K562 (cell line): ENCODE measurements at regions not wholly inside any gene's neighbourhood (a gene's known extent, or its start where the extent isn't known, plus 50 kb on each side); places are given as distances from the start of the nearest gene placed in this dataset.

Experiments used
- CHD2 ChIP-seq: IDR thresholded peaks from 2 replicates; pipeline ENCODE4 v1.6.1; 2011; ENCODE audit warnings: low read depth, low read length
- HNRNPK ChIP-seq: fragments of 200-400 bp; formaldehyde crosslinking; IDR thresholded peaks from one replicate; pipeline ENCODE4 v1.6.1; 2018; ENCODE audit warnings: mild to moderate bottlenecking, low read depth, low read length; ENCODE audit not compliant: poor library complexity, severe bottlenecking
- KAT8 ChIP-seq: fragments of 450-650 bp; IDR thresholded peaks from 2 replicates; pipeline ENCODE4 v1.6.1; 2016; ENCODE audit warnings: low read depth, mild to moderate bottlenecking
- KDM4B ChIP-seq, 2 experiments: fragments of 450-650 bp in 1 of 2; sonication (generic) in 1 of 2; IDR thresholded peaks; 2 replicates each; pipeline ENCODE4 v1.6.1; 2016 to 2017; ENCODE audit warnings: borderline replicate concordance in 2 of 2, antibody characterized with exemption in 1 of 2, low read depth in 1 of 2, mild to moderate bottlenecking in 1 of 2
- NBN ChIP-seq: fragments of 450-650 bp; IDR thresholded peaks from 2 replicates; pipeline ENCODE4 v1.6.1; 2016; ENCODE audit warnings: low read depth, mild to moderate bottlenecking
- NEUROD1 ChIP-seq: fragments of 150-350 bp; IDR thresholded peaks from 2 replicates; pipeline ENCODE4 v1.6.1; 2014; ENCODE audit warnings: borderline replicate concordance, low read length, low read depth; ENCODE audit not compliant: partially characterized antibody
- RAD21 ChIP-seq, 2 experiments: fragments of 250-450 bp in 1 of 2; fragments of 450-650 bp in 1 of 2; sonication (Bioruptor Pico) in 1 of 2; formaldehyde crosslinking in 1 of 2; IDR thresholded peaks in 1 of 2; conservative IDR thresholded peaks in 1 of 2; 2 replicates each; pipeline versions ENCODE4 v1.4.0 to v1.8.0; 2020 to 2022; ENCODE audit warnings: mild to moderate bottlenecking in 2 of 2, moderate library complexity in 1 of 2
- ZNF57 ChIP-seq: fragments of 450-650 bp; formaldehyde crosslinking; IDR thresholded peaks from 2 replicates; pipeline ENCODE4 v1.4.0; 2020; ENCODE audit warnings: mild to moderate bottlenecking, moderate library complexity
- ZNF740 ChIP-seq, 3 experiments: fragments of 200-800 bp in 1 of 3; sonication (Bioruptor generic) in 1 of 3; sonication (generic) in 1 of 3; formaldehyde crosslinking in 1 of 3; IDR thresholded peaks; 2 replicates each; pipeline versions ENCODE4 v1.6.1 to v1.8.0; 2016 to 2022; ENCODE audit warnings: mild to moderate bottlenecking in 2 of 3, missing compliant biosample characterization in 2 of 3, missing genetic modification characterization in 2 of 3, missing genetic modification reagents in 1 of 3
- ZNF79 ChIP-seq: fragments of 250-450 bp; sonication (Bioruptor Pico); IDR thresholded peaks from 2 replicates; pipeline ENCODE4 v1.4.0; 2020; ENCODE audit warnings: low read depth, mild to moderate bottlenecking, moderate library complexity
- TF ChIP-seq, protein P1 (sequence below), 2 experiments: fragments of 450-650 bp; formaldehyde crosslinking in 1 of 2; IDR thresholded peaks; 2 replicates each; pipeline versions ENCODE4 v1.4.0 to v1.6.1; 2014 to 2020; ENCODE audit warnings: mild to moderate bottlenecking in 2 of 2, borderline replicate concordance in 1 of 2, low read depth in 1 of 2
- TF ChIP-seq, protein P2 (sequence below): fragments of 250-450 bp; sonication (Bioruptor Pico); IDR thresholded peaks from 2 replicates; pipeline ENCODE4 v1.8.0; 2022; ENCODE audit warnings: inconsistent platforms
- TF ChIP-seq, protein P3 (sequence below), 3 experiments: IDR thresholded peaks in 2 of 3; conservative IDR thresholded peaks in 1 of 3; 2 replicates each; pipeline ENCODE4 v1.5.1; 2011 to 2012; ENCODE audit warnings: low read length in 3 of 3, mild to moderate bottlenecking in 3 of 3, control low read depth in 2 of 3, improper control_type of control experiment in 1 of 3, inconsistent platforms in 1 of 3, low read depth in 1 of 3, mixed read lengths in 1 of 3, moderate library complexity in 1 of 3; ENCODE audit not compliant: insufficient read depth in 2 of 3

- TF ChIP-seq KAT8 (no peak), NEUROD1 (no peak), NBN (no peak), CHD2 (no peak), ZNF740 (CRISPR knock-in tag; IDR thresholded peaks at IDR 0.05) (no peak), ZNF740 (tag; IDR thresholded peaks at IDR 0.05) (no peak), HNRNPK (no peak), RAD21 (CRISPR knock-in tag; conservative IDR thresholded peaks at IDR 0.05 in 1 of 2, IDR thresholded peaks at IDR 0.05 in 1 of 2) (peak; percentile 77 to 83), ZNF79 (no peak), KDM4B (IDR thresholded peaks at IDR 0.05; ENCODE audit: borderline replicate concordance in 2 of 2, low read depth in 1 of 2) (no peak), ZNF57 (no peak)
- TF ChIP-seq, protein P1, sequence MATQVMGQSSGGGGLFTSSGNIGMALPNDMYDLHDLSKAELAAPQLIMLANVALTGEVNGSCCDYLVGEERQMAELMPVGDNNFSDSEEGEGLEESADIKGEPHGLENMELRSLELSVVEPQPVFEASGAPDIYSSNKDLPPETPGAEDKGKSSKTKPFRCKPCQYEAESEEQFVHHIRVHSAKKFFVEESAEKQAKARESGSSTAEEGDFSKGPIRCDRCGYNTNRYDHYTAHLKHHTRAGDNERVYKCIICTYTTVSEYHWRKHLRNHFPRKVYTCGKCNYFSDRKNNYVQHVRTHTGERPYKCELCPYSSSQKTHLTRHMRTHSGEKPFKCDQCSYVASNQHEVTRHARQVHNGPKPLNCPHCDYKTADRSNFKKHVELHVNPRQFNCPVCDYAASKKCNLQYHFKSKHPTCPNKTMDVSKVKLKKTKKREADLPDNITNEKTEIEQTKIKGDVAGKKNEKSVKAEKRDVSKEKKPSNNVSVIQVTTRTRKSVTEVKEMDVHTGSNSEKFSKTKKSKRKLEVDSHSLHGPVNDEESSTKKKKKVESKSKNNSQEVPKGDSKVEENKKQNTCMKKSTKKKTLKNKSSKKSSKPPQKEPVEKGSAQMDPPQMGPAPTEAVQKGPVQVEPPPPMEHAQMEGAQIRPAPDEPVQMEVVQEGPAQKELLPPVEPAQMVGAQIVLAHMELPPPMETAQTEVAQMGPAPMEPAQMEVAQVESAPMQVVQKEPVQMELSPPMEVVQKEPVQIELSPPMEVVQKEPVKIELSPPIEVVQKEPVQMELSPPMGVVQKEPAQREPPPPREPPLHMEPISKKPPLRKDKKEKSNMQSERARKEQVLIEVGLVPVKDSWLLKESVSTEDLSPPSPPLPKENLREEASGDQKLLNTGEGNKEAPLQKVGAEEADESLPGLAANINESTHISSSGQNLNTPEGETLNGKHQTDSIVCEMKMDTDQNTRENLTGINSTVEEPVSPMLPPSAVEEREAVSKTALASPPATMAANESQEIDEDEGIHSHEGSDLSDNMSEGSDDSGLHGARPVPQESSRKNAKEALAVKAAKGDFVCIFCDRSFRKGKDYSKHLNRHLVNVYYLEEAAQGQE (IDR thresholded peaks at IDR 0.05; ENCODE audit: borderline replicate concordance) = peak; percentile 63
- TF ChIP-seq, protein P1 (CRISPR knock-in tag; IDR thresholded peaks at IDR 0.05; ENCODE audit: low read depth) = no peak
- TF ChIP-seq, protein P2, sequence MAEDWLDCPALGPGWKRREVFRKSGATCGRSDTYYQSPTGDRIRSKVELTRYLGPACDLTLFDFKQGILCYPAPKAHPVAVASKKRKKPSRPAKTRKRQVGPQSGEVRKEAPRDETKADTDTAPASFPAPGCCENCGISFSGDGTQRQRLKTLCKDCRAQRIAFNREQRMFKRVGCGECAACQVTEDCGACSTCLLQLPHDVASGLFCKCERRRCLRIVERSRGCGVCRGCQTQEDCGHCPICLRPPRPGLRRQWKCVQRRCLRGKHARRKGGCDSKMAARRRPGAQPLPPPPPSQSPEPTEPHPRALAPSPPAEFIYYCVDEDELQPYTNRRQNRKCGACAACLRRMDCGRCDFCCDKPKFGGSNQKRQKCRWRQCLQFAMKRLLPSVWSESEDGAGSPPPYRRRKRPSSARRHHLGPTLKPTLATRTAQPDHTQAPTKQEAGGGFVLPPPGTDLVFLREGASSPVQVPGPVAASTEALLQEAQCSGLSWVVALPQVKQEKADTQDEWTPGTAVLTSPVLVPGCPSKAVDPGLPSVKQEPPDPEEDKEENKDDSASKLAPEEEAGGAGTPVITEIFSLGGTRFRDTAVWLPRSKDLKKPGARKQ (CRISPR knock-in tag) = no peak
- TF ChIP-seq, protein P3, sequence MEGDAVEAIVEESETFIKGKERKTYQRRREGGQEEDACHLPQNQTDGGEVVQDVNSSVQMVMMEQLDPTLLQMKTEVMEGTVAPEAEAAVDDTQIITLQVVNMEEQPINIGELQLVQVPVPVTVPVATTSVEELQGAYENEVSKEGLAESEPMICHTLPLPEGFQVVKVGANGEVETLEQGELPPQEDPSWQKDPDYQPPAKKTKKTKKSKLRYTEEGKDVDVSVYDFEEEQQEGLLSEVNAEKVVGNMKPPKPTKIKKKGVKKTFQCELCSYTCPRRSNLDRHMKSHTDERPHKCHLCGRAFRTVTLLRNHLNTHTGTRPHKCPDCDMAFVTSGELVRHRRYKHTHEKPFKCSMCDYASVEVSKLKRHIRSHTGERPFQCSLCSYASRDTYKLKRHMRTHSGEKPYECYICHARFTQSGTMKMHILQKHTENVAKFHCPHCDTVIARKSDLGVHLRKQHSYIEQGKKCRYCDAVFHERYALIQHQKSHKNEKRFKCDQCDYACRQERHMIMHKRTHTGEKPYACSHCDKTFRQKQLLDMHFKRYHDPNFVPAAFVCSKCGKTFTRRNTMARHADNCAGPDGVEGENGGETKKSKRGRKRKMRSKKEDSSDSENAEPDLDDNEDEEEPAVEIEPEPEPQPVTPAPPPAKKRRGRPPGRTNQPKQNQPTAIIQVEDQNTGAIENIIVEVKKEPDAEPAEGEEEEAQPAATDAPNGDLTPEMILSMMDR (IDR thresholded peaks at IDR 0.05 in 2 of 3, conservative IDR thresholded peaks at IDR 0.05 in 1 of 3; ENCODE audit: insufficient read depth in 2 of 3, low read depth in 1 of 3, low read length in 3 of 3) = peak in 2 of 3 experiments; percentile 43 to 65; a peak in 4 of 6 replicates
These were observed 197.6 kb upstream of the RASA1 start (continued) for GRCh38 chr5:87069974-87070608.
